ENCODE measurements at regions not wholly inside any gene's neighbourhood (a gene's known extent, or its start where the extent isn't known, plus 50 kb on each side); places are given as distances from the start of the nearest gene placed in this dataset.

GRCh38 chr11:23961503-23962338 is 535.1 kb upstream of the LUZP2 start:
- H3K9me3 ChIP-seq = no peaks in the 10 kb centered on the region
- H3K4me3 ChIP-seq = no peak overlapping the region
- H3K4me1 ChIP-seq = no peaks in the 10 kb centered on the region
- no peaks in the 10 kb centered on the region for H3K36me3 ChIP-seq
- DNase-seq = no peak
- no peak overlapping the region for H3K27ac ChIP-seq
- TF ChIP-seq POLR2A (IDR thresholded peaks at IDR 0.05) = no peak
- TF ChIP-seq, protein P1, sequence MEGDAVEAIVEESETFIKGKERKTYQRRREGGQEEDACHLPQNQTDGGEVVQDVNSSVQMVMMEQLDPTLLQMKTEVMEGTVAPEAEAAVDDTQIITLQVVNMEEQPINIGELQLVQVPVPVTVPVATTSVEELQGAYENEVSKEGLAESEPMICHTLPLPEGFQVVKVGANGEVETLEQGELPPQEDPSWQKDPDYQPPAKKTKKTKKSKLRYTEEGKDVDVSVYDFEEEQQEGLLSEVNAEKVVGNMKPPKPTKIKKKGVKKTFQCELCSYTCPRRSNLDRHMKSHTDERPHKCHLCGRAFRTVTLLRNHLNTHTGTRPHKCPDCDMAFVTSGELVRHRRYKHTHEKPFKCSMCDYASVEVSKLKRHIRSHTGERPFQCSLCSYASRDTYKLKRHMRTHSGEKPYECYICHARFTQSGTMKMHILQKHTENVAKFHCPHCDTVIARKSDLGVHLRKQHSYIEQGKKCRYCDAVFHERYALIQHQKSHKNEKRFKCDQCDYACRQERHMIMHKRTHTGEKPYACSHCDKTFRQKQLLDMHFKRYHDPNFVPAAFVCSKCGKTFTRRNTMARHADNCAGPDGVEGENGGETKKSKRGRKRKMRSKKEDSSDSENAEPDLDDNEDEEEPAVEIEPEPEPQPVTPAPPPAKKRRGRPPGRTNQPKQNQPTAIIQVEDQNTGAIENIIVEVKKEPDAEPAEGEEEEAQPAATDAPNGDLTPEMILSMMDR (IDR thresholded peaks at IDR 0.05) = no peak
- H3K27me3 ChIP-seq = no peaks in the 10 kb centered on the region

GRCh38 chr11:23973244-23973643 is 523.6 kb upstream of the LUZP2 start:
- H3K27me3 ChIP-seq = no peaks in the 10 kb centered on the region
- H3K36me3 ChIP-seq = no peaks in the 10 kb centered on the region

GRCh38 chr11:23974051-23974450 is 522.8 kb upstream of the LUZP2 start:
- TF ChIP-seq, protein P1 (IDR thresholded peaks at IDR 0.05) = no peak
- TF ChIP-seq POLR2A (IDR thresholded peaks at IDR 0.05) = no peak
- no peak for DNase-seq
- Histone ChIP-seq H3K27me3 (no peaks in the 10 kb centered on the region), H3K36me3 (no peaks in the 10 kb centered on the region), H3K9me3 (no peaks in the 10 kb centered on the region), H3K27ac (no peak overlapping the region), H3K4me3 (no peak overlapping the region), H3K4me1 (no peaks in the 10 kb centered on the region)

More at GRCh38 chr11:23973244-23973643, 523.6 kb upstream of the LUZP2 start:
- no peak overlapping the region for H3K27ac ChIP-seq
- H3K9me3 ChIP-seq = no peaks in the 10 kb centered on the region
- DNase-seq = no peak
- no peaks in the 10 kb centered on the region for H3K4me1 ChIP-seq
- no peak for TF ChIP-seq POLR2A (IDR thresholded peaks at IDR 0.05)
- TF ChIP-seq, protein P1 (IDR thresholded peaks at IDR 0.05) = no peak
- no peak overlapping the region for H3K4me3 ChIP-seq

GRCh38 chr11:23974601-23975000 is 522.3 kb upstream of the LUZP2 start:
- H3K9me3 ChIP-seq = no peaks in the 10 kb centered on the region
- H3K4me1 ChIP-seq = no peaks in the 10 kb centered on the region
- TF ChIP-seq, protein P1 (IDR thresholded peaks at IDR 0.05) = no peak
- no peak for TF ChIP-seq POLR2A (IDR thresholded peaks at IDR 0.05)
- no peak overlapping the region for H3K4me3 ChIP-seq
- no peak overlapping the region for H3K27ac ChIP-seq
- no peak for DNase-seq
- no peaks in the 10 kb centered on the region for H3K36me3 ChIP-seq
- no peaks in the 10 kb centered on the region for H3K27me3 ChIP-seq

DNA sequence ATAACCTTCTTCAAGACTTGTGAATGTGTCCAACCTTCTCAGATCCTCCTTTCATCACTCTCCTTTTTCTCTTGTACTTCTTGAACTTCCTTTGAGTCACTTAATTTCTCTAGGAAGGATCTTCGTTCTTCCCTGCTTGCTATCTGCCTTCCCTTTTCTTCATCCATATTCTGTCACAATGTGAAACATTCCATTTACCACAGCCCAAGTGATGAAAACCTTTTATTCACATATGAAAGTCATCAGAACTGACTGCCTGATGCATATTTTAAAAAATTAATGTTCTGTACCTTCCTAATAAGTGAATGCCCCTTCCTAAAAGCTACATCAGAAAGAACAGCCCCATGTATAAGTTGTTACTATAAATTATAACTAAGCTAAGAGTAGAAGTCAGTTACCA is 520.4 kb upstream of the LUZP2 start:
- H3K27ac ChIP-seq = no peak overlapping the region
- no peaks in the 10 kb centered on the region for H3K27me3 ChIP-seq
- no peaks in the 10 kb centered on the region for H3K4me1 ChIP-seq
- H3K36me3 ChIP-seq = no peaks in the 10 kb centered on the region
- no peak for DNase-seq
- H3K9me3 ChIP-seq = no peaks in the 10 kb centered on the region
- H3K4me3 ChIP-seq = no peak overlapping the region
- TF ChIP-seq, protein P1 (IDR thresholded peaks at IDR 0.05) = no peak
- no peak for TF ChIP-seq POLR2A (IDR thresholded peaks at IDR 0.05)
